Neural cell (in vitro differentiated cells): ENCODE measurements at regions not wholly inside any gene's neighbourhood (a gene's known extent, or its start where the extent isn't known, plus 50 kb on each side); places are given as distances from the start of the nearest gene placed in this dataset.

Experiments used
- CTCF ChIP-seq: fragments of 450-650 bp; IDR thresholded peaks from 2 replicates; pipeline ENCODE4 v1.5.1; 2014; ENCODE audit warnings: antibody characterized with exemption, mild to moderate bottlenecking, moderate library complexity; ENCODE audit not compliant: poor library complexity, severe bottlenecking
- EP300 ChIP-seq: fragments of 450-650 bp; conservative IDR thresholded peaks from 2 replicates; pipeline ENCODE4 v1.6.1; 2014; ENCODE audit warnings: antibody characterized with exemption, mild to moderate bottlenecking, moderate library complexity; ENCODE audit not compliant: poor library complexity, severe bottlenecking
- EZH2 ChIP-seq: fragments of 200-600, 300-800 bp; shearing (Covaris generic), sonication (generic); IDR thresholded peaks from 2 replicates; pipeline ENCODE4 v1.6.1; 2014; ENCODE audit warnings: antibody characterized with exemption, low read length, borderline replicate concordance, mild to moderate bottlenecking; ENCODE audit not compliant: insufficient read depth, poor library complexity, severe bottlenecking
- MXI1 ChIP-seq: fragments of 450-650 bp; conservative IDR thresholded peaks from 2 replicates; pipeline ENCODE4 v1.6.1; 2014; ENCODE audit warnings: antibody characterized with exemption, mild to moderate bottlenecking; ENCODE audit not compliant: poor library complexity, severe bottlenecking
- POLR2AphosphoS5 ChIP-seq: IDR thresholded peaks from 2 replicates; pipeline ENCODE4 v1.6.1; 2012
- RAD21 ChIP-seq: fragments of 450-650 bp; conservative IDR thresholded peaks from 2 replicates; pipeline ENCODE4 v1.6.1; 2014; ENCODE audit warnings: antibody characterized with exemption, mild to moderate bottlenecking, moderate library complexity
- SMC3 ChIP-seq: fragments of 450-650 bp; conservative IDR thresholded peaks from 2 replicates; pipeline ENCODE4 v1.6.1; 2014; ENCODE audit warnings: antibody characterized with exemption, mild to moderate bottlenecking, moderate library complexity; ENCODE audit not compliant: poor library complexity
- TF ChIP-seq, protein P1 (sequence below): IDR thresholded peaks from 2 replicates; pipeline ENCODE4 v1.6.1; 2012; ENCODE audit warnings: borderline replicate concordance

DNA sequence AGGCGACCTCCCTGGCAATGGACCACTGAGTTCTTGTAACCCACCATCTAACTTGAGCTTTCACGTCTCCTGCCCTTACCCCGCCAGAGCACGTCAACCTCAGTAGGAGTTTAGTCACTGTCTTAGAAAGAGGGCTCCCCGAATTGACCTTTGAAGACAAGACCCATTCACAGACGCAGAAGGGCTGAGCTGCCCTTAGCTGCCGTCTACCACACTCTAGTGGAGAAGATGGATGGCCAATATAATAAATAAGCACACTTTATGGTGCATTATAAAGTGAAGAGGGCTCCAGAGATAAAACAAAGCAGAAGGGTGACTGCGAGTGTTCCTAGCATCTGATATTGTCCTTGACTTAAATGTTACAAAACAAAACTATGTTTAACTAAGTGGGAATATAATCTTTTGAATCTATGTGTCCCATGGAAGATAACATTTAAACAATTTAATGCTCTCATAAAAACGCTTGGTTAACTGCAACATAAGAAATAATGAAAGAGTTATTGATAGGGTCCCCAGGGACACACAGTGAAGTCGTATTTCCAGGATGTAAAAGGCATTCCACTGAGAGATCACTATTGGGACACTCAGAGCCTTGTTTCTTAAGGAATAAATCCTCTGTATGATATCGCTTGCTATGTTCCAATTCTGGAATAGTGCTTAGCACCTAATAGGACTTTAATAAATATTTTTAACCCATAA, 261.1 kb downstream of the THBS2 start:
- TF ChIP-seq EP300 (no peak), CTCF (no peak), POLR2AphosphoS5 (no peak), SMC3 (no peak), EZH2 (no peak), RAD21 (no peak), MXI1 (no peak)
- TF ChIP-seq, protein P1, sequence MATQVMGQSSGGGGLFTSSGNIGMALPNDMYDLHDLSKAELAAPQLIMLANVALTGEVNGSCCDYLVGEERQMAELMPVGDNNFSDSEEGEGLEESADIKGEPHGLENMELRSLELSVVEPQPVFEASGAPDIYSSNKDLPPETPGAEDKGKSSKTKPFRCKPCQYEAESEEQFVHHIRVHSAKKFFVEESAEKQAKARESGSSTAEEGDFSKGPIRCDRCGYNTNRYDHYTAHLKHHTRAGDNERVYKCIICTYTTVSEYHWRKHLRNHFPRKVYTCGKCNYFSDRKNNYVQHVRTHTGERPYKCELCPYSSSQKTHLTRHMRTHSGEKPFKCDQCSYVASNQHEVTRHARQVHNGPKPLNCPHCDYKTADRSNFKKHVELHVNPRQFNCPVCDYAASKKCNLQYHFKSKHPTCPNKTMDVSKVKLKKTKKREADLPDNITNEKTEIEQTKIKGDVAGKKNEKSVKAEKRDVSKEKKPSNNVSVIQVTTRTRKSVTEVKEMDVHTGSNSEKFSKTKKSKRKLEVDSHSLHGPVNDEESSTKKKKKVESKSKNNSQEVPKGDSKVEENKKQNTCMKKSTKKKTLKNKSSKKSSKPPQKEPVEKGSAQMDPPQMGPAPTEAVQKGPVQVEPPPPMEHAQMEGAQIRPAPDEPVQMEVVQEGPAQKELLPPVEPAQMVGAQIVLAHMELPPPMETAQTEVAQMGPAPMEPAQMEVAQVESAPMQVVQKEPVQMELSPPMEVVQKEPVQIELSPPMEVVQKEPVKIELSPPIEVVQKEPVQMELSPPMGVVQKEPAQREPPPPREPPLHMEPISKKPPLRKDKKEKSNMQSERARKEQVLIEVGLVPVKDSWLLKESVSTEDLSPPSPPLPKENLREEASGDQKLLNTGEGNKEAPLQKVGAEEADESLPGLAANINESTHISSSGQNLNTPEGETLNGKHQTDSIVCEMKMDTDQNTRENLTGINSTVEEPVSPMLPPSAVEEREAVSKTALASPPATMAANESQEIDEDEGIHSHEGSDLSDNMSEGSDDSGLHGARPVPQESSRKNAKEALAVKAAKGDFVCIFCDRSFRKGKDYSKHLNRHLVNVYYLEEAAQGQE: no peak
